SIG-M5 treated with dmso at 0.1 percent for 504 hours (cell line): ENCODE measurements at regions not wholly inside any gene's neighbourhood (a gene's known extent, or its start where the extent isn't known, plus 50 kb on each side); places are given as distances from the start of the nearest gene placed in this dataset.
"Not testable (repeated sequence)": the region's sequence is repeated elsewhere in the genome, so short reads cannot be mapped to it uniquely, and the experiment has no call there.

Experiments
- DNase-seq: peaks from one replicate; lab custom pipeline; 2025; ENCODE audit not compliant: unreplicated experiment; lab: John Stamatoyannopoulos, UW

DNA sequence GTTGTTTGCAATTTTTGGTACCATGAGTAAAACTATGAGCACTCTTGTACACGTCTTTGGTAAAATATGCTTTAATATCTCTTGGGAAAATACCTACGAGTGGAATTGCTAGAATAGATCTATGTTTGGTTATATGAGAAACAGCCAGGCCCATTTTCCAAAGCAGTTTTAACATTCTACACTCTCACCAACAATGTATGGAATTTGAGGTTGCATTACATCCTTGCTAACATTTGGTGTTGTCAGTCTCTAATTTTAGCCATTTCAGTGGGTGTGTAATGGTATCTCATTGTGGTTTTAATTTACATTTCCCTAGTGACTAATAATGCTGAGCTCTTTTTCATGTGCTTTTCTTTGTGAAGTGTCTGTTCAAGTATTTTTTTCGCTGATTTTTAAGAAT, 118.9 kb upstream of the TCF4 start:
- DNase-seq = no peak

GRCh38 chr18:55699233-55699765, 111.3 kb upstream of the TCF4 start:
- DNase-seq = no peak

GRCh38 chr18:55696811-55697210, 108.8 kb upstream of the TCF4 start:
- no peak for DNase-seq

DNA sequence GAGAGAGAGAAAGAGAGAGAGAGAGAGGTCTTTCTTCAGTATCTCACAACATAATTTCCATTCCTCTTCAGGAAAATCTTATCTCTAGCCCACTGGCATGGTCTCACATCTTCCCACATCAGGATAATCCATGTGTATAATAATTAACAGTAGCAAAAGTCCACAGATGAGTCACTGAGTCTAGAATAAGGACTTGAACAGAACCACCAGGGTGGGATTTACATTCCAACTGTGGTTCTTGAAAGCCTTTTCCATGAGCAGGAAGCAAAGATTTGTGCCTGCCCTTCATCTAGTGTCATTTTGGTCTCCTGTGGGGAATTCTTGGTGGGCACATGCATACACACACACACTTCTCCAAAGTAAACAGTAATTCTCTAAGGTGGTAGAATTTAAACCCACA, 107.1 kb upstream of the TCF4 start:
- no peak for DNase-seq

GRCh38 chr18:55694291-55694690, 106.3 kb upstream of the TCF4 start:
- no peak for DNase-seq

GRCh38 chr18:55688030-55688429, 100.0 kb upstream of the TCF4 start:
- DNase-seq = no peak

DNA sequence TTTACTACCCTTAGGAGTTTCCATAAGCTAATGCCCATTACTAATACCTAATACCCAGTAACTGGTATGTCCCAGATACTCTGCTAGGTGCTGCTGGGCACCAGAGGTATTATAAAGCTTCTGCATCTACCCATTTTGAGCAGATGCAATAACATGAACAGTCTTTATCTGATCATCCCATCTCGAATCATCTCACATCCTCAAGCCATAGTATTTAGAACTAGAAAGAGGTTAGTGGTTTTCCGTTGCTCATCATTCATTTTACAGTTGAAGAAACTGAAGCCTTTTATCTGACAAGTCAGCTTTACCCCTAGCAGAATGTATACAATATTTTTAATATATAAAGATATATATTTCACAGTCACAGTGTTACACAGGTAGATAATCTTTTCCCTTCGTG, 99.1 kb upstream of the TCF4 start:
- no peak for DNase-seq

GRCh38 chr18:55685638-55686037, 97.6 kb upstream of the TCF4 start:
- no peak for DNase-seq

DNA sequence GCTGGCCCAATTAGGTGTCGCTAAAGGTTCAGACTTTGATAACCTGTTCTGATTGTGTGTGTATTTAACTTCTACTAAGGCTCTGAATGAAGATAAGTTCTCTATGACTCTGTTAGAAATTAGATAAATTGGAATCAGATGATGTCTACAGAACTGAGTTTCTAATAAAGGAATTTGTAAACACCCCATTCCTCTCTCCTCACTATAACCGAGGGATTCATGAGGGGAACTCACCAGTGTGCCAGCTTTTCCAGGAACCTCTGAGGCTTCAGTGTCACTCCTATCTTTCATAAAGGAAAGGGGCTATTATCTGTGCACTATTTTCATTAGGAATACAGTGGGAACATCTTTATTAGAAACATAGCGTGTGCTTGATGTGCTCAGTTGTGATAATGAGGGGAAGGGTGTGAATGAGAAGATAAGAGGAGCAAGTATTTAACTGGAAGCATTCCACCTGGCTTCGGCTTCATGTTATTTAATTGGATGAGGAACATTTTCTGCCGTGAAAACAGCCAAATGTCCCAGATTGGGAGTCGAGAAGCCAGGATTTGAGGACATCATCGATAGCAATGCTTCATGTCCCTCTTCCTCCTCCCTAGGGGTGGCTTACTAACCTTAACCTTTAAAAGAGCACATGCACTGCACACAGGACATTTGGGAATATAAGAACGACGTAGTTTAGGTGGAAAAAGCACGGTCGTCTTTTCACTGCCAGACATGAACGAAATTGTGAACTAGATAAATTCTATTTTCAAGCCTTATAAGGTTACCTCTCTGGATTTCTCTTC, 84.8 kb upstream of the TCF4 start:
- DNase-seq = no peak

DNA sequence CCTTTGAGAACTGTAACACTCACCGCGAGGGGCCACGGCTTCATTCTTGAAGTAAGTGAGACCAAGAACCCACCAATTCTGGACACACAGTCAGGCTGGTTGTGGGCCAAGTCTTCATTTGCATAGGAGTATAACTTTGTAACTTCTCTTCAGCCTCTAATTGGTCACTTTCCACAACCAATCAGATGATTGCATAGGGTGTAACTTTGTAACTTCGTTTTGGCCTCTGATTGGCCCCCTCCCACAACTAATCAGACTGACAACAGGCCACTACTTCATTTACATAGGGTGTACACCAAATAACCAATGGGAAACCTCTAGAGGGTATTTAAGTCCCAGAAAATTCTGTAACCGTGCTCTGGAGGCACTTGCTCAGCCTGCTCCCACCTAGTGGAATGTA, 77.5 kb upstream of the TCF4 start:
- DNase-seq = no peak

GRCh38 chr18:55664758-55665400, 76.9 kb upstream of the TCF4 start:
- DNase-seq = not testable (repeated sequence)

DNA sequence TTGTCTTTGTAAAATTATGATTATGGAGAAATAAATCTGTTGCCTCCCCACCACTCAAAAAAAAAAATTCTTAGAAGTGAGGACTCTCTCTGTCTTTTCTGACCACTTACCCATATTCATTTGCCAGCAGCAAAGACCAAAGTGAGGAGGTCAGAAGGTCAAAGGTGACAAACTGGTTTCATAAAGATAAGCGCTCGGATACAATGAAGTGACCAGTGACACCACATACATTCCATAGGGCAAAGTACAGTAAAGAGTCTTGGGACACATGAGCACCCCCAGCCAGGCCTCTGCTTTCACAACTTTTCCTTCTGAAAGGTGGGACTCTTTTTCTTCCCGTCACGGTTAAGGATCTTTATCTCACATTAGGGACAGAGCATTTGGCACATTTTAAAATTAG, 75.9 kb upstream of the TCF4 start:
- DNase-seq = no peak

DNA sequence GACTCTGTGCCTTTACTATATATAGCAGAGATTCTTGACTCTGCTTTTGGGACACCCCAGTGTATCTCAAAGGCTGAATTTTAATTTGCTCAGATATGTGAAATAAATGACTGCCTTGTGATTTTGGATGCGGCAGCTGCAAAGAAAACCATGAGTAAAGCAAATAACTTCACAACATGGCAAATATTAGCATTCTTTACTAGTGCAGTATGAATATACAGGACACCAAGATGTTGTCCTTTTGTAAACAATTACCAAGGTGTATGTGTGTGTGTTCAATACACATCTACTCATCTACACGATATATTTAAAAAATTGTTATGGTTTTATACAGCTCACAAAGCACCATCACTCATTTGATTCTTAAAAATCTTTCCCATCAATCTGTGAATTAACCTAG, 70.6 kb upstream of the TCF4 start:
- no peak for DNase-seq

GRCh38 chr18:55657572-55658331, 69.8 kb upstream of the TCF4 start:
- no peak for DNase-seq

DNA sequence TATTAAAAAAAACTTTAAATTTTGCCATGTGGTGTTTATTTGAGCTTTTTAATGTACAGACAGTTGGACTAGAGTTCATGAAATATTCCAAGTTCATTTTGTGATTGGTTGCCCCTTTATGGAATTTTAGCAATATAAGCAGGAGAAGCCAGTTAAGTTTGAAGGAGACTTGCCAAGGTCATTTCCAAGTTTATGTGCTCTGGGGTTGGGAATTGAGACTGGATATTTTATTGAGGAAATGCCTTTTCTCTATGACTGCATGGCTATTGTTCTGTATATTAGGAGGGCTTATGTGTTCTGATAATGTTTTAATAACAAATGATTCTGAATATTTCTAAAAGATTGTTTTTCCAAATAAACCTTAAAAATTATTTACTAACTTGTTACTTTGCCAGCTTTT, 67.0 kb upstream of the TCF4 start:
- no peak for DNase-seq

DNA sequence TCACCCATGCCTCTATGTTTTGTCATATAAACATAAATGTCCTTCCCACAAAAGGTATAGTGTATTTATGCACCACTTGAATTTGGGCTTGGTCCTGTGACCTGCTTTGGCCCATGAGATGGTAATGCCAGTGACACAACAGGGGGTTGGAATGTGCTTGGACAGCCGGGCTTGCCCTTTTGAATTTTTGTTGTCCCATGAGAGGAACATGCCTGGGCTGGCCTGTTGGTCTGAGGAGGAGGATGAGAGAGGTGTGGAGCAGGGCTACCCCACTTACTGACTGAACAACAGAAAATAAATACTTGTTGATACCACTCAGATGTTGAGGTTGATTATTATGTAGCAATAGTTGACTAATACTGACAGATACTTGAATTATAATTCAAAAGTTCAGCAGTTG, 63.2 kb upstream of the TCF4 start:
- DNase-seq = no peak

DNA sequence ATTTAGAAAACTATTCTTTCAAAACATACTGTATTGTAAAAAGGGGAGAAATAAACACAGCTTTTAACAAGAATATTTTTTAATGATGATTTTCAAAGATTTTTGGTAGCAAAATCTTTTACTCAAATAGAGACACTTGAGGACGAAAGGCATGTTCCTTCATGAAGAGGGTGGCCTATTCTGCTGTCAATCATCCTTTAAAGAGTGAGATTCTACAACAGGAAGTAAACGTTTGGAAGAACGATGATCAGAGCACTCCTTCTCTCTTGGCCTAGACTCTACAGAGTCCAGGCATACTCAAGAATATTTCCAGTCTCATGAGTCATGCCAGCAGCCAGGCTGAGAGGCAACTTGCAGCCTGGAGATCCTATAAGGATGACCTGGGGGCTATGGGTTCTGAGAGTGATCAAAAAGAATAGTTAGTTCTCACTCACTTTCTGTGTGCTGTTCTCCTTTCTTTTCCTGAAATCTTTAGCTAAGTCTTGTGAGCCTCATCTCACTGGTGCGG, 62.4 kb upstream of the TCF4 start:
- no peak for DNase-seq

GRCh38 chr18:55647331-55647730, 59.3 kb upstream of the TCF4 start:
- DNase-seq = no peak

GRCh38 chr18:55642191-55642590, 54.2 kb upstream of the TCF4 start:
- DNase-seq = no peak

GRCh38 chr18:55641486-55641885, 53.5 kb upstream of the TCF4 start:
- DNase-seq = no peak
